ENCODE measurements at regions not wholly inside any gene's neighbourhood (a gene's known extent, or its start where the extent isn't known, plus 50 kb on each side); places are given as distances from the start of the nearest gene placed in this dataset.

DNA sequence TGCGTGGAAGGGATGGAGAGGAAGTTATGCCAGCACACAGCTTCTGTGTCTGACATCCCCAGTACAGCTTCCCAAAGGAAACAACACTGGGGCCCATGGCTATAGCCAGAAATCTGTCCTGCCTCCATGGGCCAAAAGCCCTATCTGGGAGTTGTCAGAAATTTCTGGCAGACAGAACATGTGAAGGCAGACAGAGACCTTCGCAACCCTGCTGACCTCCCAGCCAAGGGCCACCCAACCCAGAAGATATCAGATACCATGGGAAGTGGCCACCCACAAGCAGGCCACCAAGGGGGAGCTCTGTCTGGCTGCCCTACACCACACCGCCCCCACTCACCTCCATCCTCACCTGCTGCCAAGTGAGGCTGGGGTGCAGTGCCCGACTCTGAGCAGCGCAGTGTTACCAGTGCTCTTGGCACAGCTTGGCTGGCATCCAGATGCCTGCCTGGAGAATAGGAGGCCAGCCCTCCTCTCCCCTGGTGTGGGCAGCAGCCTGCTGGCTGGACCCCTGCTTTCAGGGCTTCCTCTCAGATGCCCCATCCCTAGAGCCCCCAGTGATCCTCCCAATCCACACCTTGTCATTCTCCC is 61.6 kb upstream of the NEURL1B start:
- Mint-ChIP-seq H3K36me3 (ENCODE audit: insufficient read depth, unreplicated experiment) (no peaks in the 10 kb centered on the region), H3K27me3 (ENCODE audit: insufficient read depth, unreplicated experiment) (peaks cover 48% of the 10 kb centered on the region), H3K4me3 (ENCODE audit: unreplicated experiment) (no peak overlapping the region), H3K27ac (ENCODE audit: low read depth, unreplicated experiment) (no peak overlapping the region), H3K9me3 (ENCODE audit: unreplicated experiment) (peaks cover under 1% of the 10 kb centered on the region), H3K4me1 (ENCODE audit: insufficient read depth, unreplicated experiment) (no peaks in the 10 kb centered on the region)
- no peak for DNase-seq (ENCODE audit: unreplicated experiment)
- ChIA-PET CTCF (interaction anchor here (0.6 to 1.1 kb wide), 3 partner anchors 8 to 1154 kb away, joined by 3 to 4 read pairs (median 3); no protein-coding TSS in a partner anchor), POLR2A (interaction anchor here (1.0 to 1.4 kb wide), 2 partner anchors 8 to 18 kb away, joined by 3 to 4 read pairs; no protein-coding TSS in a partner anchor)
- no TSS peak for BruUV-seq (replicated peaks)
- TF ChIP-seq CTCF (IDR thresholded peaks at IDR 0.05; ENCODE audit: unreplicated experiment), result no peak
- intact Hi-C loops (cut with micrococcal nuclease), result no loop called here

DNA sequence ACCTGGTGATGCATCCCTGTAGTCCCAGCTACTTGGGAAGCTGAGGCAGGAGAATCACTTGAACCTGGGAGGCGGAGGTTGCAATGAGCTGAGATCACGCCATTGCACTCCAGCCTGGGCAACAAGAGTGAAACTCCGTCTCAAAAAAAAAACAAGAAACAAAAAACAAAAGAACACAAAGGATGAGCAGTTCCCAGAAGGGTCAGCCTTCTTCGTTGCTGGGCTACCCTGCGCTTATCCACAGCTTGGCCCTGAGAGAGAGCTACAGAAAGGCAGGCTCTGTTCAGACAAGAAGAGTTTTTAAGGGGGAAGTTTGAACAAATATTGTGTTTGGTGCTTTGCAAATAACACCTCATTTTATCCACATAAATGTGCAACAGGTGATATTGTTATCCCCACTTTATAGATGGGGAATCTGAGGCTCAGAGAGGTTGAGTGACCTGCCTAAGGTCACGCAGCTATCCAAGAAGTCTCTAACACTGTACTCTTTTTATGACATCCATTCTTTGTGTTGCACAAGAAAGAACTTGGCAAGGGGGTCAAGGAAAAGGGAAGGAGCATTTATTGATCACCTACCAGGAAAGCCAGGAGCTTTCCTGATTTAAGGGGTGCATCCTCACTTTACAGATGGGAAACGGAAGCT is 63.7 kb upstream of the NEURL1B start:
- no peak for TF ChIP-seq CTCF (IDR thresholded peaks at IDR 0.05; ENCODE audit: unreplicated experiment)
- Mint-ChIP-seq H3K36me3 (ENCODE audit: insufficient read depth, unreplicated experiment) (no peaks in the 10 kb centered on the region), H3K4me1 (ENCODE audit: insufficient read depth, unreplicated experiment) (no peaks in the 10 kb centered on the region), H3K9me3 (ENCODE audit: unreplicated experiment) (peaks cover 8% of the 10 kb centered on the region), H3K4me3 (ENCODE audit: unreplicated experiment) (no peak overlapping the region), H3K27ac (ENCODE audit: low read depth, unreplicated experiment) (no peak overlapping the region), H3K27me3 (ENCODE audit: insufficient read depth, unreplicated experiment) (peaks cover 35% of the 10 kb centered on the region)
- CTCF ChIA-PET, result interaction anchor here (0.9 to 1.5 kb wide), 3 partner anchors 14 to 99 kb away, joined by 3 to 4 read pairs (median 4); no protein-coding TSS in a partner anchor
- BruUV-seq (replicated peaks), result no TSS peak
- POLR2A ChIA-PET, result interaction anchor here (0.6 to 0.9 kb wide), 3 partner anchors 17 to 119 kb away, joined by 3 read pairs; no protein-coding TSS in a partner anchor
- DNase-seq (ENCODE audit: unreplicated experiment), result no peak
- intact Hi-C loops (cut with micrococcal nuclease), result no loop called here

DNA sequence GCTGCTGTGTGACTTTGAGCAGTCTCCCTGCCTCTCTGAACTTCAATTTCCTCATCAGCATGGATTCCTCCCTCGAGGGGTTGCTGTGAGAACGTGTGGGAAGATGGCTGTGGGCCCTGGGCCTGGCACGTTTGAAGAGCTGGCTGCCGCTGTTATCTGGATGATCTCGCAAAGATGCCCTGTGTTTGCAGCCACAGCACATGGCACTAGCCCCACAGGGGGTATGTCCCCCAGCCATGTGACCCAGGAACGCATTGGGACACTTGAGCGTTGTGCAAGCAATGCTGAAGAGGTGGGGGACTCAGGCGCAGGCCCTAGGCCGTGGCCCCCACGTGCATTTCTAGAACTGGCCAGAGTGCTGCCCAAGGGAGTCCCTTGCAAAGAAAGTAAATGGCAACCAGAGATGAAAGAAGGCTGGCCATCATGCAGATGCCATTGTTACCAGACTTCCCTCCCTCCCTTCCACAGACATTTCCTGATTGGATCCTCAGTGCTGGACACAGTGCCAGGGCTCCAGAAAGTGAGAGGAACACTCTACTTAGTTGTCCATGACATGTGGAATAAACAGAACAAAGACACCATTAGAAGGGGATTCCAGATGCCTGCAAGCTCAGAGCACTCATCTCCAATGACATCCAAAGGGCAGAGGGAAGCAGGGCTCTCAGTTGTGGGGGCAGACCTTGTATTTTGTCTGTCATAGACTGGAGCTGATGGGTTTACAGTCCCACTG is 65.1 kb upstream of the NEURL1B start:
- Mint-ChIP-seq H3K36me3 (ENCODE audit: insufficient read depth, unreplicated experiment) (no peaks in the 10 kb centered on the region), H3K4me3 (ENCODE audit: unreplicated experiment) (no peak overlapping the region), H3K9me3 (ENCODE audit: unreplicated experiment) (peaks cover 8% of the 10 kb centered on the region), H3K27me3 (ENCODE audit: insufficient read depth, unreplicated experiment) (peaks cover 38% of the 10 kb centered on the region), H3K27ac (ENCODE audit: low read depth, unreplicated experiment) (no peak overlapping the region), H3K4me1 (ENCODE audit: insufficient read depth, unreplicated experiment) (peaks cover 6% of the 10 kb centered on the region)
- BruUV-seq (replicated peaks), result no TSS peak
- intact Hi-C loops (cut with micrococcal nuclease), result no loop called here
- TF ChIP-seq CTCF (IDR thresholded peaks at IDR 0.05; ENCODE audit: unreplicated experiment), result no peak
- CTCF ChIA-PET, result interaction anchor here (1.1 to 1.5 kb wide), 2 partner anchors 13 to 41 kb away, joined by 3 to 4 read pairs; no protein-coding TSS in a partner anchor
- no peak for DNase-seq (ENCODE audit: unreplicated experiment)
- POLR2A ChIA-PET, result no interaction called here

GRCh38 chr5:172575416-172575815 is 65.6 kb upstream of the NEURL1B start:
- BruUV-seq (replicated peaks), result no TSS peak
- intact Hi-C loops (cut with micrococcal nuclease), result no loop called here

More at GRCh38 chr5:172575416-172575815, 65.6 kb upstream of the NEURL1B start:
- no peak for TF ChIP-seq CTCF (IDR thresholded peaks at IDR 0.05; ENCODE audit: unreplicated experiment)
- DNase-seq (ENCODE audit: unreplicated experiment), result no peak
- Mint-ChIP-seq H3K27me3 (ENCODE audit: insufficient read depth, unreplicated experiment) (peaks cover 40% of the 10 kb centered on the region), H3K27ac (ENCODE audit: low read depth, unreplicated experiment) (no peak overlapping the region), H3K4me1 (ENCODE audit: insufficient read depth, unreplicated experiment) (peaks cover 6% of the 10 kb centered on the region), H3K9me3 (ENCODE audit: unreplicated experiment) (peaks cover 8% of the 10 kb centered on the region), H3K4me3 (ENCODE audit: unreplicated experiment) (no peak overlapping the region), H3K36me3 (ENCODE audit: insufficient read depth, unreplicated experiment) (no peaks in the 10 kb centered on the region)
- POLR2A ChIA-PET, result no interaction called here
- CTCF ChIA-PET, result no interaction called here
